GM19395 (cell line): ENCODE measurements at regions not wholly inside any gene's neighbourhood (a gene's known extent, or its start where the extent isn't known, plus 50 kb on each side); places are given as distances from the start of the nearest gene placed in this dataset.
A peak's percentile ranks its signal among the peaks of the same experiment; 100 is the strongest.

Experiments used
- ATAC-seq: cut with Tn5 transposase; IDR thresholded peaks from one replicate; pipeline ENCODE4 v1.9.1; 2021; ENCODE audit warnings: mild to moderate bottlenecking, moderate library complexity; ENCODE audit not compliant: unreplicated experiment

DNA sequence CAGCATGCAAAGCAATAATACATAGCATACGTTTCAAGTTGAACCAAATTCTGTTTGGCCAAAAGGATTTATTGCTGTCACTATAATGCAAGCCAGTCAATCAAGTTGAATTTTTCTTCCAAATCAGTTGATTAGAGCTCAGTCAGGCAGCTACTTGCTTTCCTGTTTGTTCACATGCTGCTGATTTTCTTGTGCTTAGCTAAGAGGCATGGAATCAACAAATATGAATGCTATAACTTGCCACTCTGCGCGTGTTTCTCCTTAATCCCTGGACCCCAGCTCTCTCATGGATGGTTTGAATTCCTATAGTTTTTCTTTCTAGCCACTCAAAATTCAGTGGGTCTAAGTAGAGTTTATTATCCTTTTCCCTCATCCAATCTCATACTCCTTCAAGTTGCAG lies 311.3 kb downstream of the KLF5 start:
- ATAC-seq: no peak

DNA sequence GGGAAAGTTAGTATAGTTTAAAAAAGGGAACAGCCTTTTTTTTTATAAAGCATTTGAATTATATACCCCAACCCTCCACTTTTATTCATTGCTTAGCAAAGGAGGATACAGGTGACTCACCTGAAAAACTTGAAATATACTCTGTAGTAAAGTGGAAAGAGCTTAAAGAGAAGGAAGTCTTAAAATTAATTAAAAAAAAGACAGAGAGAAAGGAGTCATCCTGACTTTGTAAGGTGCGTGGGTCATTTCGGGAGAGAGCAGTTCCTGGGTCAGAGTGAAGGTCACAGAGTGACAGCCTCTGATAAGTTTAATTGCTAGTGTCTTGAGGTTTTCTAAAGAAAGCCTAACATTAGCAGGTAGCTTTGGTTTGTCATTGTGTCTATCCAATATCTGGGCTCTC lies 310.3 kb downstream of the KLF5 start:
- ATAC-seq: no peak

DNA sequence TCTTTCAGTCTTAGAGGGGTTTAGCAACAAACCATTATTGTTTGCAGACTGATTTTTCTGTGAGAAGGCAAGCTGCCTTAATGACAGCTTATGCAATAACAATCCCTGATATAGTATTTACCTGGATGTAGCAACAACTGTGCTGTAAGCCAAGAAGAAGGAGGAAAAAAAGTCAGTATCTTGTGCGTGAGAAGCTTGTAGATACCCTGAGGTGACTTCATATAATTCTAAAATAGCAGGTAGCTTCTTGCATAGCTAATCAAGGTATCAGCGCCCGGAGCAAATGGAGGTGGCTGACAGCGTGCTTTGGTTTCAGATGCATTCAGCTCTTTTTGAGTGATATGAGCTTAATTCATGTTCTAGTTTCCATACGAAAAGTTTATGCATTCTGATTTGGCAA lies 309.8 kb downstream of the KLF5 start:
- ATAC-seq: no peak

DNA sequence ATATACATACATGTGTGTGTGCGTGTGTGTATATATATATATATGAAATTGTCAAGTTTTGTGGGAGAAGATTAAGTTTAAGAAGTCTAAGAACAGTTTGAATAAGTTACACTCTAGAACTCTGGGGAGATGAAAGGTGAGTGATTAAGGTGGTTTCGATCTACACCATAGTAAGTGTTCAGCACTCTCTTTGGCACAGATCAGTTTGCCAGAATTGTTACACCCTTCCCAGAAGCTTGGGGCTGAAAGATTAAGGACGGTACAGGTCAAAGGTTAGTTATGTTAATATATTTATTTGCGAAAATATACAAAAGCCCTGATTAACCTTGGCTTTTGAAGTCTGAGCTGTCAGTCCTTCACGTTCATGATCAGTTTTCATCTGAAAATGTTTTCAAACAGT lies 309.1 kb downstream of the KLF5 start:
- no peak for ATAC-seq

DNA sequence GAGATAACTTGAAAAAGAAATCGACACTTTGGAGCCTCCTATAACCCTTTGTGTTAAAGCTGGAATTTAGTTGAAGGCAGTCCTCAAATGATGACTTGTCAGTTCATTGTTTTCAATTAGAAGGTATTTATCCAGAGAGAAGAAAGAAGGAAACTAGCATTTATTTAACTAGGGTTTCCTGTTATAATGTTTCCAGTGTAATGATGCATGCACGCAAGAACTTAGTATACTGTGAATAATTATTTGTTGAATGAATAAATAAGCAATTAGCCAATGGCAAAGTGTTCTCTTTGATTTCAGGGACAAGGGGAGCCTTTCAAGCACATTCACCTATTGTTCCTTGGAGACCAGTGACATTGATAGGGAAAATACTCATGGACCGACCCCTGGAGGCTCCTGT lies 307.4 kb downstream of the KLF5 start:
- ATAC-seq: no peak

DNA sequence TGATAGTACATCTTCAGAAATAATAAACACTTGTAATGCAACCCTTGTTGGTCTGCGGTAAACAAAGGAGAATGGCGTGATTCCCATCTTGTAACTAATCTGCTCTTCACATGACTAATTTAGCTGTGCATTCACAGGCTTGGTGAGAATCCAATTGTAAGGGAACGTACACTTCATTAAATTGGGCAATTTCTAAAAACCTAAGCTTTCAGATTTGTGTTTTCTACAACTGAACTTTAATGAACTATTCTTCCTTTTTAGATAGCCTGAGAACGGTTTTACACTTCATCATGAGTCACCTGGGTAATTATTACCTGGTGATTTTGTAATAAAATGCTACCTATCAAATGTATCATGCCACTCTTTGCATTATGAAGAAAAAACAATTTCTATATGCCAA lies 306.9 kb downstream of the KLF5 start:
- ATAC-seq: no peak

DNA sequence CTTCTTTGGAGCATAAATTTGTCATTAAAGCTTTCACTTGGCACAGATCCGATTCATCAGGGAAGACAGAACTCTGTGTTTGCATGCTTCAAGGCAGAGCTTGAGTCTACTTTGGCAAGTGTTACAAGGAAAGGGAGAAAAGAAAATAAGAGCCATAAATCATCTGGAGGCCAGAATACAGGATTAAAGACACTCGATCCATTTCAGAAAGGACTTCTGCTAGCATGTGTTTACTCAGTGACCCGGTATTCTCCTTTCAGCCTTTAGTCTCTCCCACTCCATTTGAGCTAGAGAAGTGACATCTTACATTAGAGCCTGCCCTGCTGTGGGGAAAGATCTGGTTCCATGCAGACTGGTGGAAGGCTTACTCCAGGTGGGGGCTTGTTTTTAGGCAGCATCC lies 306.4 kb downstream of the KLF5 start:
- no peak for ATAC-seq

DNA sequence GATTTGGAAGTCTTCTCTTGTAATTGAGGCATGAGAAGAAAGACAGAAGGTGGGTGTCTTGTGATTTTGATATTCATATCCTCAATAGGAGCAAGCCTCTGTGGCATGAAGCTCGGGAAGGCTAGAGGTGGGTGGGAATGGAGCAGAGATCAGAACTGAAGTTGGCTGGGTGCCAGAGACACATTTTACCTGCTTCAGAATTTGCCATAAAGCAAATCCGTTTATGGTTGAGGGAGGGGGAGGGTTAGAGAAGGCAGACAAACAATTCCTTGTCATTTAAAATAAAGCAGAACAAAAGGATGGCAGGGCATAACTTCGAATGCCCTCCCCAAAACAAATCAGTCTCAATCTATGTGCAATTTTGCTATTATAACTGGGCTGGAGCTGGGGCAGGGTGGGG lies 305.9 kb downstream of the KLF5 start:
- no peak for ATAC-seq

DNA sequence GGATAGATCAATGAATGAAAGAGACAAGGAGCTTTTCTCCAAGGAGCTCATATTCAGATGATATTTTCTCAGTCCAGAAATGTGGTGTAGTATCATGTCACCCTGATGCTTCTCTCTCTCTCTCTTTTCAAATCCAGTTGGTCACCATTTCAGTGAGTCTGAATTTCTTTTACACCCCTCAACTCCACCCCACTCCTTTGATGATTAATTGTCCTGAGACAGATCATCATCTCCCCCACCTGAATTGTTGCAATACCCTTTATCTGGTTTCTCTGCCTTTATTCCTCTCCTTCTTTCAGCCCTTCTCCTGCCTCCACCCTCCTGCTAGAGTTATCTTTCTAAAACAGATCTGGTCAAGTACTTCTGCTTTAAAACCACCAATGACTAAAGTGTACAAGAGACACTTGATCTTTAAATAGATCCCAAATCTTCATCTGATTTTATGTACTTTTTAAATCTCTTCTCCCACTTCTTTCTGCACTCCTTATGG lies 299.8 kb downstream of the KLF5 start:
- no peak for ATAC-seq

DNA sequence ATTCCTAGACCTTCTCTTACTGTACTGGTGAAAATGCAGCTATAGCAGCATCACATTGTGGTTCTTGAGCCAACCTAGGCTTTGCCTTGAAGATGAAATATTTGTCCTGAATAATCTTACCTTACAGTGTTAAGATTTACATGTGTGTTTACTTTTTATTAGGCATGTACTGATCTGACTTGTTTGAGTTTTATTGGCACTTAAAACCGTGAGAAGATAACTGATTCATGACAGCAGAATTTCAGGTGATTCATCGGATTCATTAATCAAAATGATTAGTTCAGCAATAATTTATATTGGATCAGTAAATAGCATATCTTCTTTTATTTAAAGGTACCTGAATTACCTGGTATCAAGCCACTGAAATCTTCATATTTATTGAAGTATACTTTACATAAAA lies 296.3 kb downstream of the KLF5 start:
- ATAC-seq: no peak

DNA sequence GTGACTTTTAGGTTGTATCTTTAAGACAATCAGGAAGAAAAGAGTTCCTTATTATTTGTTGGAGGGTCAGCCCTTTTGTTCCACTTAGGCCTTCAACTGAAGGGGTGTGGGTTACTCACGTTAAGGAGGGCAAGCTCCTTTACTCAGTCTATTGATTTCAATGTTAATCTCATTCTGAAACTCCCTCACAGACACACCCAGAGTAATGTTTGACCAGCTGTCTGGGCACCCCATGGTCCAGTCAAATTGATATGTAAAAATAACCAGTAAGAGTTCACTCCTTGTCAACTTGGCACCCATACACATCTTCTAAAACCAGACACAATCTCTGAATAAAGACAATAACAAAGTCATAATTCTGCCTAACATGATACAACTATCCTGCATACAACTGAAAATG lies 292.9 kb downstream of the KLF5 start:
- ATAC-seq: no peak

DNA sequence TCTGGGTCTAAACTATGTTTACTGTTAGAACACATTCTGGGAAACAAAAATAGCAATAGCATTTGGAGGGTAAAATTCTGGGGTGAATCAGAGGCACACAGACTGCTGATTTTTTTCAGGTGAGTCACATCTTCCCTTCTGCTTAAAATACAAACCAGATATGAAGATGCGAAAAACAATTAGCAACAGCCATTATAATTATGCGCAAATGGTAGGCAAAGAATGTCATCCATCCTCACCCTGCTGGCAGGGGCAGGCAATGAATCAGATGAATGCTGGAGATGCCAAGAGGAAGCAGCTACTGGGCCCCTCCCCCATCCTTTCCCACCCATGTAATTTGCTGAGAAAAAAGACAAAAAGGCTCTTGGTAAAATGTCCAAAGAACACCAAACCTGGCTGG lies 282.9 kb downstream of the KLF5 start:
- ATAC-seq: no peak

DNA sequence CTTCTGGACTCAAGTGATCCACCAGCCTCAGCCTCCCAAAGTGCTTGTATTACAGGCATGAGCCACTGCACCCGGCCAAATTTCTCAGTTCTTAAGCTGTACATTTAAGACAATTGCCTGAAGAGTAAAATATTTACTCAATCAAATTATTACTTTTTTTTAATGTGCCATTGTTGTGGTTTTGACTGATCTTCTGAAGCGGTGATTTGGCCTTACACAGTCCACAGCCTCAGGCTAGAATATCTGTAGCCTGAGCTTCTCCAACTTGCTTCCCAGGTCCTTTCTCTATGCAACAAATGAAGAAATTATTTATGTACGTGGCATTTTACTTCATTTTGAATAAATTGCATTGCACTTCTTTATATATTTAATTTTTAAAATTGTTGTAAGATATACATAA lies 281.3 kb downstream of the KLF5 start:
- no peak for ATAC-seq

DNA sequence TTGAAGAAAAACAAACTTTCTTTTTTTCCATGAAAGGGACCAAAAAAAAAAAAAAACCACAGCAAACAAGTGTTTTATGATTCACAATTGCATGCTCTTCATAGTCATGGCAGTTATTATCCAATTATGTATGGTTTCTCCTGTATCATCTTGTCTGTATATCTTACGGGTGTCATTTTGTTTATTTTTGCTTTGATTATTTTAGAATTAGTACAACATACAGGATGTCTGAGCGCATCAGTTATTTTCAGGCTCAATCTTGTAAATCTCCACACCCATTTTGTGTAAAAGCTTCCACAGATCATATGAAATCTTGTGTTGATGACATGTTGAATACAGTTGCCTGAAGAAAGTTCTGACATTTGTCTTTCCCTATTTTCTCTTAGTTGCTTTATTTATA lies 280.3 kb downstream of the KLF5 start:
- no peak for ATAC-seq

DNA sequence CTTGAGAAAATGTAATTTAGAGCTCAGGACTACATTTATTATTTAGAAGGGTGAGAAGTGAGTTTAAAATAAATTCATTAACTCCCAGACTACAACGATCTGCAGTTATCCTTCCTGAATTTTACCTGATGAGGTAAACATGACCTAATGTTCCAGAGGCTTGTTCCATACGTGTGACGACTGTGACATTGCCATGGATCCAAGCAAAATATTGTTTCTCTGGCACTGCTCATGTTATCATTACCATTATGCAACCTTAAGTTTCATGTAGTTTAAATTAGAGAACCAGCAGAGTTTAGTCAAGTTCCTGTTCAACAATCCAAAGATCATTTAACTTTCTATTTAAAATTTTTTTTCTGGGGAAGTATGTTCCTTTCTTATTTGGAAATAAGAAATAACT lies 279.6 kb downstream of the KLF5 start:
- ATAC-seq: no peak

DNA sequence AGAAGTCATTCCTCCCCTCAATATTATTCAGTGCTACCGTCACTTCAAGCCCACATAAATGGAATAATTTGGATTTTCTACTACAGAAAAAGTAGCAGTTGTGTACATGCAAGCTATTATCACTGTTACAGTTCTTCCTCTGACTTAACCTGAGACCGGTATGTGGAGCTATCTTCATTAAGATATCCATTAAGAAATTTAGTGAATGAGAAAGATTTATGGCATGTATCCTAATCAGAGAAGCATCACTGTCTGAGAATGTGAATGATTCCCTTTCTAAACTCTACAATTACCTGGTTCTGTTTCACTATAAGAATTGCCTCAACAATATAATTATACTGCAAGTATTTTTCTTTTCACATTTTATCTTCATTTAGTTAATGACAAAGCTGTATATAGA lies 278.7 kb downstream of the KLF5 start:
- no peak for ATAC-seq

DNA sequence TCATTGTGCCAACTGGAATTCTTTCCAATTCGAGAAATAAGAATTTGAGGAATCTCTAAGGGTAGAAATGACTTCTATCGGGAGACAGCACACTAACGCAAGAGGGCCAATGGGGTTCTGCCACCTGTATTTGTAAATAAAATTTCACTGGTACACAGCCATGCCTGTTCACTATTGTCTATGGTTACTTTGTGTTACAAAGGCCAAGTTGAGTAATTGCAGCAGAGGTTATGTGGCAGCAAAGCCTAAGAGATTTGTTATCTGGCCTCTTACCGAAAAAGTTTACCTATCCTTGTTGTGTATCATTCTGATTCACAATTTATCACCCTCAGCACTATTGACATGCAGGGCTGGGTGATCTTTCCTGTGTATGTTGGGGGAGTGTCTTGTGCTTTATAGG lies 278.0 kb downstream of the KLF5 start:
- no peak for ATAC-seq

DNA sequence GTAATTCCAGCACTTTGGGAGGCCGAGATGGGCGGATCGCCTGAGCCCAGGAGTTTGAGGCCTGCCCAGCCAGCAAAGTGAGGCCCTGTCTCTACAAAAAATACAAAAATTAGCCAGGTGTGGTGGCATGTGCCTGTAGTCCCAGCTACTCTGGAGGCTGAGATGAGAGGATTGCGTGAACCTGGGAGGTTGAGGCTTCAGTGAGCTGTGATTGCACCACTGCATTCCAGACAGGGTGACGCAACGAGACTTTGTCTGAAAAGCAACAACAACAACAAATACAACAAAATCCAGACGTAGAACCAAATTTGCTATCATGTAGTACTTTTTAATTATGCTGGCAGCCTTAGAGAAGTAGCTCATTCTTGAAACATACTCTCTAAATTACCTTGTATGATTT lies 277.1 kb downstream of the KLF5 start:
- no peak for ATAC-seq

DNA sequence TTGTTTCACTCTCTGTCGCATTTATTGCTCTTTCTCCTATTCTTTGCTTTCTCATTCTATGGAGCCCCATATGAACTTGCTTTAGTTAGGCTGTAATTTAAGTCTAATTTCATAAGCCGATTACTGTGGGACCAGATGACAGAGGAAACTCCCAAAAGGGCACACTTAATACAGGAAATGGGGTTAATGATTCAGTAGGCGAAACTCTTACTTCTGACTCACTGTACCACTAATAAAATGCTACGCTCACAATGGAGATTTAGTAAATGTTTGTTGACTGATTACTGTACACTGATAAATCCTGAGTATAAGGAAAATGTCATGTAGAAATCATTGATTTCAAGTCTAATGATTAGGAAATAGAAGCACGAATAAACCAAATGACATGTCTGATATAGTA lies 276.4 kb downstream of the KLF5 start:
- ATAC-seq: peak; percentile 99

DNA sequence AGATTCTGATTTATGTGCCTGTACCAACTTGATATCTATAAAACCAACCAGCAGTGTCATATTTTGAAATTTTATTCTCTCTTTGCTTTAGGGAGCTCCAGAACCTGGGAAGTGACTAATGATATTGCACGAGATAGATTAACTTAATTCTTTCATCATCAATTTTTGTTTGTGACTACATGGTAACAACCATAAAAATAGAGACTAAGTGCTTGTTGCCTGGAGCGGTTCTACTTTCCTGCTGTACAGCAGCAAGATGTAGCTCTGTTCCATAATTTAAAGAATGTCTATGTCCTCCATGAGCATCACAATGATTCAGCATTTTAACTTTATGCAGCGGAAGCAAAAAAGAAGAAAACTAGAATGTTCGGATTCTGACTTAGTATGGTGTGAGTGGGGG lies 275.6 kb downstream of the KLF5 start:
- ATAC-seq: no peak

DNA sequence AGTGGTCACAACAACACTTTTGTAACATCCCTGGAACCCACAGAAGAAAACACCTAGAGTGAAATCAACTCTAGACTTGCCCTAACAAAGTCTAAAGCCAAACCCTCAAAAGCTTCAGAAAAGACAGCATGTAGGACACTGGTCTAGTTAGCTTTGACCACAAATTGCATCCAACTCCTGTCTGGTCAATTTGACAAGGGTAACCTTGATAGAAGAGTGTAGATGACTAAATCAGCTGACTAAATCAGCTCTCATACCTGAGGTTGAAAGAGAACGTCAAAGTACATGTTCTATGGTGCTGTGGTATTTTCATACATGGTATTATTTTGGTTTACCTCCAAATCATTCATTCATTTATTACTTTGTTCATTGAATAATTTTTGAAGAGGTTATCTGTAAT lies 272.8 kb downstream of the KLF5 start:
- no peak for ATAC-seq

DNA sequence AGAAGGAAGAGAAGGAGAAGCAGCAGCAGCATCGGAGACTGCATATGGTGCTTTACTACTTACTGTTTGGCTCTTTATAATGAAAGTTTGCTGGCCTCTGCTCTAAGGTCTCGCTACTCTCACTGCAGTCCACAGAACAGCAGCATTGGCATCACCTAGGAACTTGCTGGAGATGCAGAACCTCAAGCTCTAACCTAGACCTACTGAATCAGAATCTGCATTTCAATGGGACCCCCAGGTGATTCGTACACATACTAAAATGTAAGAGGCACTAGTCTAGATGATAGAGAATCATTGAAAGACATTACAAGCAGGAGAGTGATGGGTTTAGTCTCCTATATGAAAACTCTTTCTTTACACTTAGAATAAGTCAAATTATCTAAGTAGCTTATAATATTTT lies 270.6 kb downstream of the KLF5 start:
- ATAC-seq: no peak

DNA sequence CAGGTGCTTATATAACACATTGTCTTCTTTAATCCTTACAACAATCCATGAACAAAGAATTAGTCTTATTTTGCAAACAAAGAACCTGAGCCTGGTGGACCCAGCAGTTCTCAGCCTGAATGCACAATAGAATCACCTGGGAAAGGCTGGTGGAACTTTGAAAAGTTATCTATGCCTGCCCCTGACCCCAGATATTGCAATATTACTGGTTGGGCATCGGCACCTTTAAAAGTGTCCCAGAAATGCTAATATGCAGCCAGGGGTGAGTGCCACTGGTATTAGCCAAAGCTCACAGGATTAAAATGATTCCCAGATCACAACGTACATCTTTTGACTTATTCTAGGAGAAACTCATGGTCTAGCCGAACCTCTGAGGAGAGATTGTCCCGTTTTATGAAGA lies 268.8 kb downstream of the KLF5 start:
- ATAC-seq: no peak
